K562 (cell line): ENCODE measurements at regions not wholly inside any gene's neighbourhood (a gene's known extent, or its start where the extent isn't known, plus 50 kb on each side); places are given as distances from the start of the nearest gene placed in this dataset.
A peak's percentile ranks its signal among the peaks of the same experiment; 100 is the strongest.

Source experiments
- ATAC-seq: fragments of 200-7000 bp; cut with Tn5 transposase; 3 replicates; pipeline ENCODE4 v1.9.1; 2020; ENCODE audit warnings: moderate library complexity
- BruUV-seq: library from RNA; stranded (reverse); fragments of 400-500 nt; replicated peaks from 2 replicates; lab custom pipeline; 2021; lab: Mats Ljungman, UMichigan
- CTCF ChIA-PET: fragments of 300-600 bp; formaldehyde crosslinking; extraction: SDS; loops from one replicate; lab custom pipeline; 2021; ENCODE audit warnings: low intra/inter-chr PET ratio; lab: Yijun Ruan, JAX
- POLR2A ChIA-PET: fragments of 300-600, 350-650 bp; sonication (Branson Sonifier 250); formaldehyde crosslinking; extraction: SDS; loops from one replicate; lab custom pipeline; 2021; ENCODE audit warnings: antibody characterized with exemption, inconsistent platforms; lab: Yijun Ruan, JAX
- DNase-seq, 4 experiments: peaks; one replicate each; pipeline versions ENCODE4 v3.0.0 to v3.0.0-alpha.2; 2011 to 2018; ENCODE audit warnings: low spot score in 3 of 4, mixed read lengths in 3 of 4; ENCODE audit errors: extremely low read depth in 1 of 4
- FAIRE-seq: peaks from 2 replicates; lab custom pipeline; 2011; peaks lifted over from hg19 to GRCh38; lab: Jason Lieb, UNC
- H2AFZ ChIP-seq: 2 replicates; pipeline ENCODE4 v1.6.0; 2011; ENCODE audit warnings: low read depth, low read length, control low read depth, inconsistent platforms
- H3K27ac ChIP-seq: fragments of 200-600 bp; 3 replicates; pipeline ENCODE4 v1.8.0; 2011; ENCODE audit warnings: low read depth, mild to moderate bottlenecking, control low read depth, inconsistent platforms, low read length, moderate library complexity, mixed read lengths; ENCODE audit errors: extremely low read depth
- H3K27me3 ChIP-seq, 2 experiments: fragments of 300-600 bp in 1 of 2; 2 replicates in 1 of 2; 3 replicates in 1 of 2; pipeline versions ENCODE4 v1.6.0 to v1.8.0; 2011; ENCODE audit warnings: inconsistent platforms in 2 of 2, low read length in 2 of 2, mild to moderate bottlenecking in 1 of 2, mixed read lengths in 1 of 2, moderate library complexity in 1 of 2; ENCODE audit not compliant: control insufficient read depth in 2 of 2, insufficient read depth in 2 of 2
- H3K36me3 ChIP-seq: fragments of 300-600 bp; 3 replicates; pipeline ENCODE4 v1.8.0; 2011; ENCODE audit warnings: mild to moderate bottlenecking, low read length, inconsistent platforms; ENCODE audit not compliant: control insufficient read depth, insufficient read depth
- H3K4me1 ChIP-seq, 2 experiments: fragments of 200-600 bp in 1 of 2; replicated peaks in 1 of 2; 2 replicates in 1 of 2; 3 replicates in 1 of 2; pipeline versions ENCODE4 v1.5.1 to v1.8.0; 2011; ENCODE audit warnings: inconsistent platforms in 2 of 2, low read length in 2 of 2, mild to moderate bottlenecking in 1 of 2, mixed read lengths in 1 of 2, moderate library complexity in 1 of 2; ENCODE audit not compliant: control insufficient read depth in 2 of 2, insufficient read depth in 2 of 2
- H3K4me2 ChIP-seq: 2 replicates; pipeline ENCODE4 v1.6.1; 2011; ENCODE audit warnings: low read length, control low read depth, inconsistent platforms, mixed read lengths; ENCODE audit not compliant: insufficient read depth
- H3K4me3 ChIP-seq: fragments of 200-600 bp; sonication (generic), shearing (Covaris generic); 2 replicates; pipeline ENCODE4 v1.5.1; 2016; ENCODE audit warnings: control low read depth, inconsistent platforms
- H3K79me2 ChIP-seq: fragments of 200-600 bp; 3 replicates; pipeline ENCODE4 v1.8.0; 2011; ENCODE audit warnings: low read length, inconsistent platforms; ENCODE audit not compliant: control insufficient read depth, insufficient read depth
- H3K9ac ChIP-seq, 2 experiments: 2 replicates each; pipeline versions ENCODE4 v1.6.0 to v1.6.1; 2011; ENCODE audit warnings: low read depth in 2 of 2, low read length in 2 of 2, control low read depth in 1 of 2, inconsistent platforms in 1 of 2, mild to moderate bottlenecking in 1 of 2, mixed read lengths in 1 of 2; ENCODE audit not compliant: insufficient read depth in 1 of 2
- H3K9me1 ChIP-seq: one replicate; pipeline ENCODE4 v1.6.0; 2011; ENCODE audit warnings: inconsistent platforms, mild to moderate bottlenecking, low read length, moderate library complexity; ENCODE audit not compliant: control insufficient read depth, insufficient read depth
- H3K9me3 ChIP-seq: replicated peaks from 2 replicates; pipeline ENCODE4 v1.5.1; 2011; ENCODE audit warnings: low read depth, low read length, inconsistent platforms; ENCODE audit not compliant: control insufficient read depth, insufficient read depth
- H4K20me1 ChIP-seq: replicated peaks from 2 replicates; pipeline ENCODE4 v1.6.1; 2011; ENCODE audit warnings: low read length, inconsistent platforms, mixed read lengths; ENCODE audit not compliant: control insufficient read depth, insufficient read depth
- ADNP ChIP-seq: fragments of 200-800 bp; sonication (Bioruptor generic); IDR thresholded peaks from 2 replicates; pipeline ENCODE4 v1.6.1; 2016; ENCODE audit warnings: missing genetic modification characterization, missing compliant biosample characterization
- NFATC3 ChIP-seq: fragments of 450-650 bp; IDR thresholded peaks from 2 replicates; pipeline ENCODE4 v1.6.1; 2017; ENCODE audit warnings: mild to moderate bottlenecking
- TRIM24 ChIP-seq, 2 experiments: fragments of 450-650 bp; IDR thresholded peaks; 2 replicates each; pipeline ENCODE4 v1.6.1; 2016
- ZEB2 ChIP-seq: fragments of 450-650 bp; IDR thresholded peaks from 2 replicates; pipeline ENCODE4 v1.6.1; 2016
- ZNF384 ChIP-seq: IDR thresholded peaks from 2 replicates; pipeline ENCODE4 v1.6.1; 2012; ENCODE audit warnings: low read depth, low read length, improper control_type of control experiment
- WGBS: fragments of 100-300 bp; shearing (Covaris generic); methylation state at CpG from one replicate; pipeline ENCODE4 v1.1.6; 2016; ENCODE audit warnings: low coverage, mixed read lengths; ENCODE audit not compliant: insufficient coverage; ENCODE audit errors: missing lambda C conversion rate; 5-methylcytosine and 5-hydroxymethylcytosine counted together
- in situ Hi-C: fragments of 300-500 bp; cut with MboI; formaldehyde crosslinking; loops from 4 replicates; pipeline ENCODE4 v1.15.0; 2018; ENCODE audit warnings: inconsistent platforms, mixed read lengths
- intact Hi-C: fragments of 100-400 bp; cut with micrococcal nuclease; formaldehyde crosslinking; loops from 2 replicates; pipeline ENCODE4 v1.14.2; 2022
- TF ChIP-seq, protein P1 (sequence below): conservative IDR thresholded peaks from 2 replicates; pipeline ENCODE4 v1.6.1; 2011; ENCODE audit warnings: low read depth, mild to moderate bottlenecking, low read length; ENCODE audit not compliant: control insufficient read depth

DNA sequence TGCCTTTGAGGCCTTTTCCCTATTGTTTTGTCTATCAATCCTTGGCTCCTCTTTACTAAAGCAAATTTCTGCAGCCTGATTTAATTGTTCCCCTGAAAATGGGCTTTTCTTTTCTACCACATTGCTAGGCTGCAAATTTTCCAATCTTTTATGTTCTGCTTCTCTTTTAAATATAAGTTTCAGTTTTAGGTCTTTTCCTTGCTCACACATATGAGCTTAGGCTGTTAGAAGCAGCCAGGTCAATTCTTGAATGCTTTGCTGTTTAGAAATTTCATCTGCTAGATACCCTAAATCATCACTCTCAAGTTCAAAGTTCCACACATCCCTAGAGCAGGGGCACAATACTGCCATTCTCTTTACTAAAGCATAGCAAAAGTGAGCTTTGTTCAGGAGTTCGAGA lies 159.6 kb downstream of the ARL4A start:
- Histone ChIP-seq H3K9me3 (peaks cover 6% of the 10 kb centered on the region), H3K9me1 (no peaks in the 10 kb centered on the region), H2AFZ (no peak overlapping the region), H4K20me1 (no peaks in the 10 kb centered on the region), H3K27me3 (no peaks in the 10 kb centered on the region), H3K9ac (no peak overlapping the region), H3K4me2 (no peak overlapping the region), H3K79me2 (no peaks in the 10 kb centered on the region), H3K36me3 (no peaks in the 10 kb centered on the region), H3K4me3 (no peak overlapping the region), H3K4me1 (no peaks in the 10 kb centered on the region), H3K27ac (no peak overlapping the region)
- no peak for FAIRE-seq
- in situ Hi-C loops: no loop called here
- TF ChIP-seq ZEB2: 0 out of 2 replicates have a peak, but pooled peaks have one; percentile 23
- TF ChIP-seq ZNF384: no peak
- no TSS peak for BruUV-seq
- intact Hi-C loops: no loop called here
- ChIA-PET CTCF (no interaction called here), POLR2A (no interaction called here)
- WGBS: 63% methylated on average over 1 of the region's 1 CpG
- no peak for ATAC-seq
- no peak for DNase-seq

DNA sequence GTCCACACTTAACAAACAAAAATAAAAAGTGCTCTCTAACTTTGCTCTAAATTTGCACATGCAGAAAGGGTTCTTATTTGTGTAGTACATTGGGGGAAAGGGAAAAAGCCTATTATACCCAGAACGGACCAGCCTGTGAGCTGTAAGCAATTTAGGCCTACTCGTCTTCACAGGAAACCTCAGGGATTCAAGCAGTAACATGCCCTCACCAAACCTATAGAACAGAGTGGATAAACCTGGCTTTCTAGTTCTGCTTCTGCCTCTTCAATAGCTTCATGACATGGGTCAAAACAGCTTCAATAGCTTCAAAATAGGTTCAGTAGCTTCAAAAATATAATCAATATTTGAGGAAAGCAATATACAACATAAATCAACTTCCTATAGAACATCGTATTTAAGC lies 163.7 kb downstream of the ARL4A start:
- Histone ChIP-seq H2AFZ (no peak overlapping the region), H3K27ac (no peak overlapping the region)
- no peak for FAIRE-seq
- TF ChIP-seq TRIM24 (IDR thresholded peaks at IDR 0.05) (no peak), ADNP (no peak), NFATC3 (no peak)
- TF ChIP-seq, protein P1, sequence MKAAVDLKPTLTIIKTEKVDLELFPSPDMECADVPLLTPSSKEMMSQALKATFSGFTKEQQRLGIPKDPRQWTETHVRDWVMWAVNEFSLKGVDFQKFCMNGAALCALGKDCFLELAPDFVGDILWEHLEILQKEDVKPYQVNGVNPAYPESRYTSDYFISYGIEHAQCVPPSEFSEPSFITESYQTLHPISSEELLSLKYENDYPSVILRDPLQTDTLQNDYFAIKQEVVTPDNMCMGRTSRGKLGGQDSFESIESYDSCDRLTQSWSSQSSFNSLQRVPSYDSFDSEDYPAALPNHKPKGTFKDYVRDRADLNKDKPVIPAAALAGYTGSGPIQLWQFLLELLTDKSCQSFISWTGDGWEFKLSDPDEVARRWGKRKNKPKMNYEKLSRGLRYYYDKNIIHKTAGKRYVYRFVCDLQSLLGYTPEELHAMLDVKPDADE: no peak
- TF ChIP-seq, all 486 proteins: peak for 0
- Histone ChIP-seq H4K20me1 (no peaks in the 10 kb centered on the region), H3K9ac (no peak overlapping the region), H3K9me1 (no peaks in the 10 kb centered on the region), H3K27me3 (no peaks in the 10 kb centered on the region), H3K36me3 (no peaks in the 10 kb centered on the region), H3K79me2 (no peaks in the 10 kb centered on the region), H3K9me3 (peaks cover 6% of the 10 kb centered on the region), H3K4me1 (no peaks in the 10 kb centered on the region), H3K4me2 (no peak overlapping the region), H3K4me3 (no peak overlapping the region)
- intact Hi-C loops: no loop called here
- in situ Hi-C loops: no loop called here
- BruUV-seq: no TSS peak
- ATAC-seq (no peak), DNase-seq (no peak)
- ChIA-PET CTCF (no interaction called here), POLR2A (no interaction called here)
- WGBS: 20% methylated on average over 3 of the region's 3 CpGs
